HCT116 (cell line): ENCODE measurements at regions not wholly inside any gene's neighbourhood (a gene's known extent, or its start where the extent isn't known, plus 50 kb on each side); places are given as distances from the start of the nearest gene placed in this dataset.

ENCODE experiments used
- ATAC-seq: fragments of 200-7000 bp; cut with Tn5 transposase; 2 replicates; pipeline ENCODE4 v1.9.1; 2020; ENCODE audit warnings: mild to moderate bottlenecking, moderate library complexity
- BruUV-seq: library from RNA; stranded (reverse); fragments of 400-500 nt; replicated peaks from 2 replicates; lab custom pipeline; 2021; lab: Mats Ljungman, UMichigan
- CTCF ChIA-PET: fragments of 300-600 bp; sonication (Branson Sonifier 250); formaldehyde crosslinking; loops from one replicate; lab custom pipeline; 2021; ENCODE audit warnings: antibody characterized with exemption; lab: Charles Lee
- POLR2A ChIA-PET: fragments of 300-600, 350-600 bp; sonication (Branson Sonifier 250); formaldehyde crosslinking; loops from one replicate; lab custom pipeline; 2021; ENCODE audit warnings: antibody characterized with exemption; lab: Charles Lee
- RAD21 ChIA-PET, 2 experiments: fragments of 300-600 bp; sonication (Branson Sonifier 250); formaldehyde crosslinking; loops; one replicate each; lab custom pipeline; 2023; ENCODE audit warnings: low total read pairs in 2 of 2; ENCODE audit not compliant: uncharacterized antibody in 2 of 2, unreplicated experiment in 2 of 2, low non-redundant PET in 1 of 2; lab: Charles Lee
- DNase-seq: peaks from one replicate; pipeline ENCODE4 v3.0.0-alpha.2; 2010; ENCODE audit warnings: low read depth, low spot score
- H2AFZ ChIP-seq: fragments of 200-600 bp; shearing (Covaris generic), sonication (generic); 2 replicates; pipeline ENCODE4 v1.6.1; 2017; ENCODE audit warnings: low read depth, mixed run types, mixed read lengths, antibody characterized with exemption, low read length; ENCODE audit not compliant: poor library complexity, severe bottlenecking
- H3K27ac ChIP-seq: 2 replicates; pipeline ENCODE4 v1.5.1; 2012; ENCODE audit warnings: low read depth, low read length
- H3K27me3 ChIP-seq: fragments of 200-600 bp; sonication (generic); 2 replicates; pipeline ENCODE4 v1.6.1; 2016; ENCODE audit warnings: mixed run types, low read length, mixed read lengths; ENCODE audit not compliant: insufficient read depth
- H3K36me3 ChIP-seq, 2 experiments: fragments of 200-500 bp in 1 of 2; fragments of 200-600 bp in 1 of 2; sonication (Bioruptor generic) in 1 of 2; sonication (generic) in 1 of 2; 2 replicates each; pipeline versions ENCODE4 v1.5.1 to v1.6.1; 2014 to 2016; ENCODE audit warnings: low read length in 2 of 2, inconsistent platforms in 1 of 2, mixed read lengths in 1 of 2, mixed run types in 1 of 2; ENCODE audit not compliant: insufficient read depth in 2 of 2, control insufficient read depth in 1 of 2
- H3K4me1 ChIP-seq, 2 experiments: fragments of 200-600 bp in 1 of 2; sonication (generic) in 1 of 2; 2 replicates each; pipeline versions ENCODE4 v1.5.1 to v1.6.1; 2012 to 2017; ENCODE audit warnings: low read length in 2 of 2, inconsistent platforms in 1 of 2, mild to moderate bottlenecking in 1 of 2, mixed read lengths in 1 of 2, mixed run types in 1 of 2, moderate library complexity in 1 of 2; ENCODE audit not compliant: insufficient read depth in 2 of 2, control insufficient read depth in 1 of 2
- H3K4me2 ChIP-seq: fragments of 200-600 bp; sonication (generic); 2 replicates; pipeline ENCODE4 v1.6.1; 2017; ENCODE audit warnings: mixed run types, low read length, mixed read lengths
- H3K4me3 ChIP-seq, 2 experiments: fragments of 200-600 bp in 1 of 2; sonication (generic) in 1 of 2; replicated peaks in 1 of 2; 2 replicates each; pipeline ENCODE4 v1.5.1; 2011 to 2016; ENCODE audit warnings: low read length in 2 of 2, control low read depth in 1 of 2, low read depth in 1 of 2, mild to moderate bottlenecking in 1 of 2, mixed read lengths in 1 of 2, mixed run types in 1 of 2
- H3K79me2 ChIP-seq: fragments of 200-600 bp; sonication (generic); 2 replicates; pipeline ENCODE4 v1.6.1; 2017; ENCODE audit warnings: mild to moderate bottlenecking, mixed run types, low read length, moderate library complexity, mixed read lengths; ENCODE audit not compliant: insufficient read depth
- H3K9ac ChIP-seq: fragments of 200-600 bp; sonication (generic); 2 replicates; pipeline ENCODE4 v1.6.1; 2016; ENCODE audit warnings: low read length, mixed read lengths
- H3K9me2 ChIP-seq: fragments of 200-600 bp; sonication (generic), shearing (Covaris generic); 2 replicates; pipeline ENCODE4 v1.6.1; 2017; ENCODE audit warnings: mixed run types, mild to moderate bottlenecking, moderate library complexity; ENCODE audit not compliant: insufficient read depth
- H3K9me3 ChIP-seq, 2 experiments: fragments of 200-500 bp in 1 of 2; fragments of 200-600 bp in 1 of 2; sonication (Bioruptor generic) in 1 of 2; sonication (generic) in 1 of 2; 2 replicates each; pipeline ENCODE4 v1.6.1; 2014 to 2017; ENCODE audit warnings: low read length in 2 of 2, mixed read lengths in 2 of 2, inconsistent platforms in 1 of 2, low read depth in 1 of 2, mild to moderate bottlenecking in 1 of 2, mixed run types in 1 of 2, moderate library complexity in 1 of 2; ENCODE audit not compliant: control insufficient read depth in 1 of 2, insufficient read depth in 1 of 2
- H4K20me1 ChIP-seq: fragments of 200-600 bp; sonication (generic), shearing (Covaris generic); 2 replicates; pipeline ENCODE4 v1.6.1; 2017; ENCODE audit warnings: mixed run types, mild to moderate bottlenecking, moderate library complexity; ENCODE audit not compliant: insufficient read depth
- CTCF ChIP-seq, 3 experiments: fragments of 200-600 bp in 1 of 3; sonication (generic) in 1 of 3; IDR thresholded peaks in 2 of 3; conservative IDR thresholded peaks in 1 of 3; 2 replicates each; pipeline ENCODE4 v1.5.1; 2012 to 2017; ENCODE audit warnings: low read depth in 2 of 3, low read length in 2 of 3, antibody characterized with exemption in 1 of 3, borderline replicate concordance in 1 of 3, control low read depth in 1 of 3, mild to moderate bottlenecking in 1 of 3, mixed read lengths in 1 of 3, mixed run types in 1 of 3, moderate library complexity in 1 of 3; ENCODE audit not compliant: insufficient read depth in 1 of 3
- EGR1 ChIP-seq: IDR thresholded peaks from 2 replicates; pipeline ENCODE4 v1.6.1; 2012; ENCODE audit warnings: low read depth
- EZH2phosphoT487 ChIP-seq: fragments of 200-600 bp; IDR thresholded peaks from 2 replicates; pipeline ENCODE4 v1.6.1; 2018; ENCODE audit warnings: antibody characterized with exemption, borderline replicate concordance
- REST ChIP-seq: IDR thresholded peaks from 2 replicates; pipeline ENCODE4 v1.6.1; 2012; ENCODE audit warnings: low read depth
- ZFX ChIP-seq: fragments of 450-650 bp; IDR thresholded peaks from 2 replicates; pipeline ENCODE4 v1.6.1; 2017
- ZNF274 ChIP-seq: fragments of 200-500 bp; sonication (Bioruptor generic); IDR thresholded peaks from 2 replicates; pipeline ENCODE4 v1.6.1; 2014; ENCODE audit warnings: mild to moderate bottlenecking, low read depth, low read length, inconsistent platforms
- intact Hi-C: fragments of 100-400 bp; cut with micrococcal nuclease; formaldehyde crosslinking; loops from 2 replicates; pipeline ENCODE4 v1.10.0; 2022

GRCh38 chr14:56998728-56999127 lies 188.4 kb upstream of the OTX2 start:
- H3K27ac ChIP-seq = no peak overlapping the region
- no TSS peak for BruUV-seq
- no peak overlapping the region for H3K4me2 ChIP-seq
- H3K36me3 ChIP-seq = no peaks in the 10 kb centered on the region
- no peak for ATAC-seq
- no peaks in the 10 kb centered on the region for H3K9me2 ChIP-seq
- H3K4me3 ChIP-seq = no peak overlapping the region
- no peaks in the 10 kb centered on the region for H3K79me2 ChIP-seq
- intact Hi-C loops = no loop called here
- H3K9me3 ChIP-seq = no peaks in the 10 kb centered on the region
- H2AFZ ChIP-seq = no peak overlapping the region
- RAD21 ChIA-PET = no interaction called here
- CTCF ChIA-PET = no interaction called here
- DNase-seq = no peak
- peaks cover 11 to 13% of the 10 kb centered on the region in 2 experiments; a peak in 3 of 4 replicates for H3K4me1 ChIP-seq
- no peaks in the 10 kb centered on the region for H4K20me1 ChIP-seq
- POLR2A ChIA-PET = no interaction called here
- no peak overlapping the region for H3K9ac ChIP-seq
- peaks cover 46% of the 10 kb centered on the region for H3K27me3 ChIP-seq
- TF ChIP-seq ZNF274 (no peak), EGR1 (no peak), EZH2phosphoT487 (no peak), ZFX (no peak), CTCF (IDR thresholded peaks at IDR 0.05 in 2 of 3, conservative IDR thresholded peaks at IDR 0.05 in 1 of 3; ENCODE audit: borderline replicate concordance in 1 of 3, insufficient read depth in 1 of 3, low read depth in 2 of 3, low read length in 2 of 3) (no peak), REST (no peak)
- TF ChIP-seq, all 23 proteins: peak for 0
